ENCODE measurements at regions not wholly inside any gene's neighbourhood (a gene's known extent, or its start where the extent isn't known, plus 50 kb on each side); places are given as distances from the start of the nearest gene placed in this dataset.
"Not testable (repeated sequence)": the region's sequence is repeated elsewhere in the genome, so short reads cannot be mapped to it uniquely, and the experiment has no call there.

GRCh38 chr2:111442767-111443454 lies 322.2 kb downstream of the BCL2L11 start:
- H3K4me3 ChIP-seq (replicated peaks in 1 of 2; ENCODE audit: low read depth in 1 of 2, low read length in 2 of 2); POLR2A ChIA-PET; H3K9me2 ChIP-seq (ENCODE audit: insufficient read depth); ATAC-seq; BruUV-seq (replicated peaks); RAD21 ChIA-PET (ENCODE audit: low non-redundant PET in 1 of 2, low total read pairs in 2 of 2, uncharacterized antibody in 2 of 2, unreplicated experiment in 2 of 2); H3K4me1 ChIP-seq (ENCODE audit: control insufficient read depth in 1 of 2, insufficient read depth in 2 of 2, low read length in 2 of 2); H3K9ac ChIP-seq (ENCODE audit: low read length); intact Hi-C loops (cut with micrococcal nuclease); DNase-seq (ENCODE audit: low read depth, low spot score); H2AFZ ChIP-seq (ENCODE audit: low read depth, low read length, poor library complexity, severe bottlenecking); CTCF ChIA-PET; H4K20me1 ChIP-seq (ENCODE audit: insufficient read depth); H3K79me2 ChIP-seq (ENCODE audit: insufficient read depth, low read length); H3K9me3 ChIP-seq (ENCODE audit: control insufficient read depth in 1 of 2, insufficient read depth in 1 of 2, low read depth in 1 of 2, low read length in 2 of 2); H3K27ac ChIP-seq (ENCODE audit: low read depth, low read length); H3K4me2 ChIP-seq (ENCODE audit: low read length); H3K27me3 ChIP-seq (ENCODE audit: insufficient read depth, low read length); H3K36me3 ChIP-seq (ENCODE audit: control insufficient read depth in 1 of 2, insufficient read depth in 2 of 2, low read length in 2 of 2): not testable (repeated sequence)

DNA sequence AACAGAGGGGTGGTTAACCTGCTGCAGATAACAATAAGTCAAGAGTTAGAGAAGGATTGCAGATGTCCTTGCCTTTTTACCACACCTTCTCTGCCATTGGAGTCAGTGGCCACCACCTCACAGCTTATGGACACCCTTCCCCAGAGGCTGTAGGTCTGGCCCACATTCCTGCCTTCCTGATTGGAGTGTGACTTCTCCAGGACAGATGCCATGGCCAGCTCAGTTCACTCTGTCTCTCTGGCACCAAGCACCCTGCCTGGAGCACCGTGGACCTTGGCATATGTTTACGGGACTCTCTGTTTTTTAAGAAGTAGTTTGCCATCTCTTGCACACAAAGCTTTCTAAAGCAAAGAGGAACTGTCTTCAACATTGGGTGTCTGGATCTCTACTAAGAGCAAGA lies 323.8 kb downstream of the BCL2L11 start:
- H3K4me2 ChIP-seq (ENCODE audit: low read length); ATAC-seq; H3K4me1 ChIP-seq (ENCODE audit: control insufficient read depth in 1 of 2, insufficient read depth in 2 of 2, low read length in 2 of 2); H3K4me3 ChIP-seq (replicated peaks in 1 of 2; ENCODE audit: low read depth in 1 of 2, low read length in 2 of 2); H4K20me1 ChIP-seq (ENCODE audit: insufficient read depth); H3K79me2 ChIP-seq (ENCODE audit: insufficient read depth, low read length); CTCF ChIA-PET; RAD21 ChIA-PET (ENCODE audit: low non-redundant PET in 1 of 2, low total read pairs in 2 of 2, uncharacterized antibody in 2 of 2, unreplicated experiment in 2 of 2); POLR2A ChIA-PET; H3K9me2 ChIP-seq (ENCODE audit: insufficient read depth); H3K27me3 ChIP-seq (ENCODE audit: insufficient read depth, low read length); BruUV-seq (replicated peaks); DNase-seq (ENCODE audit: low read depth, low spot score); H3K27ac ChIP-seq (ENCODE audit: low read depth, low read length); H3K9me3 ChIP-seq (ENCODE audit: control insufficient read depth in 1 of 2, insufficient read depth in 1 of 2, low read depth in 1 of 2, low read length in 2 of 2); H2AFZ ChIP-seq (ENCODE audit: low read depth, low read length, poor library complexity, severe bottlenecking); H3K9ac ChIP-seq (ENCODE audit: low read length); intact Hi-C loops (cut with micrococcal nuclease); H3K36me3 ChIP-seq (ENCODE audit: control insufficient read depth in 1 of 2, insufficient read depth in 2 of 2, low read length in 2 of 2): not testable (repeated sequence)

GRCh38 chr2:111445191-111445929 lies 324.6 kb downstream of the BCL2L11 start:
- CTCF ChIA-PET; H3K27ac ChIP-seq (ENCODE audit: low read depth, low read length); H3K9me3 ChIP-seq (ENCODE audit: control insufficient read depth in 1 of 2, insufficient read depth in 1 of 2, low read depth in 1 of 2, low read length in 2 of 2); DNase-seq (ENCODE audit: low read depth, low spot score); H3K4me2 ChIP-seq (ENCODE audit: low read length); H3K9ac ChIP-seq (ENCODE audit: low read length); ATAC-seq; intact Hi-C loops (cut with micrococcal nuclease); H4K20me1 ChIP-seq (ENCODE audit: insufficient read depth); H3K4me1 ChIP-seq (ENCODE audit: control insufficient read depth in 1 of 2, insufficient read depth in 2 of 2, low read length in 2 of 2); H3K9me2 ChIP-seq (ENCODE audit: insufficient read depth); H3K36me3 ChIP-seq (ENCODE audit: control insufficient read depth in 1 of 2, insufficient read depth in 2 of 2, low read length in 2 of 2); H2AFZ ChIP-seq (ENCODE audit: low read depth, low read length, poor library complexity, severe bottlenecking); RAD21 ChIA-PET (ENCODE audit: low non-redundant PET in 1 of 2, low total read pairs in 2 of 2, uncharacterized antibody in 2 of 2, unreplicated experiment in 2 of 2); H3K27me3 ChIP-seq (ENCODE audit: insufficient read depth, low read length); H3K4me3 ChIP-seq (replicated peaks in 1 of 2; ENCODE audit: low read depth in 1 of 2, low read length in 2 of 2); H3K79me2 ChIP-seq (ENCODE audit: insufficient read depth, low read length); BruUV-seq (replicated peaks); POLR2A ChIA-PET: not testable (repeated sequence)

GRCh38 chr2:111445941-111446340 lies 325.2 kb downstream of the BCL2L11 start:
- CTCF ChIA-PET; H3K9me3 ChIP-seq (ENCODE audit: control insufficient read depth in 1 of 2, insufficient read depth in 1 of 2, low read depth in 1 of 2, low read length in 2 of 2); H4K20me1 ChIP-seq (ENCODE audit: insufficient read depth); H3K4me1 ChIP-seq (ENCODE audit: control insufficient read depth in 1 of 2, insufficient read depth in 2 of 2, low read length in 2 of 2); intact Hi-C loops (cut with micrococcal nuclease); H3K9me2 ChIP-seq (ENCODE audit: insufficient read depth); ATAC-seq; H2AFZ ChIP-seq (ENCODE audit: low read depth, low read length, poor library complexity, severe bottlenecking); H3K79me2 ChIP-seq (ENCODE audit: insufficient read depth, low read length); RAD21 ChIA-PET (ENCODE audit: low non-redundant PET in 1 of 2, low total read pairs in 2 of 2, uncharacterized antibody in 2 of 2, unreplicated experiment in 2 of 2); H3K9ac ChIP-seq (ENCODE audit: low read length); H3K4me2 ChIP-seq (ENCODE audit: low read length); H3K36me3 ChIP-seq (ENCODE audit: control insufficient read depth in 1 of 2, insufficient read depth in 2 of 2, low read length in 2 of 2); H3K4me3 ChIP-seq (replicated peaks in 1 of 2; ENCODE audit: low read depth in 1 of 2, low read length in 2 of 2); POLR2A ChIA-PET; H3K27me3 ChIP-seq (ENCODE audit: insufficient read depth, low read length); DNase-seq (ENCODE audit: low read depth, low spot score); BruUV-seq (replicated peaks); H3K27ac ChIP-seq (ENCODE audit: low read depth, low read length): not testable (repeated sequence)

All from HCT116 (cell line).